H7 (cell line): ENCODE measurements at regions not wholly inside any gene's neighbourhood (a gene's known extent, or its start where the extent isn't known, plus 50 kb on each side); places are given as distances from the start of the nearest gene placed in this dataset.

Source experiments
- DNase-seq: peaks from one replicate; pipeline ENCODE4 v3.0.0; 2012
- H3K27me3 ChIP-seq: 2 replicates; pipeline ENCODE4 v1.6.0; 2011; ENCODE audit warnings: mild to moderate bottlenecking, low read length; ENCODE audit not compliant: control insufficient read depth, insufficient read depth
- H3K36me3 ChIP-seq: replicated peaks from 2 replicates; pipeline ENCODE4 v1.5.1; 2011; ENCODE audit warnings: low read length; ENCODE audit not compliant: control insufficient read depth, insufficient read depth
- H3K4me3 ChIP-seq: 2 replicates; pipeline ENCODE4 v1.5.1; 2011; ENCODE audit warnings: low read depth, mild to moderate bottlenecking, control low read depth, low read length, moderate library complexity; ENCODE audit not compliant: insufficient read depth

- no peaks in the 10 kb centered on the region for H3K27me3 ChIP-seq
- H3K36me3 ChIP-seq, result no peaks in the 10 kb centered on the region
- no peak overlapping the region for H3K4me3 ChIP-seq
- DNase-seq, result no peak
Measured at GRCh38 chr7:130893441-130893894, 159.5 kb upstream of the KLF14 start.

- Histone ChIP-seq H3K4me3 (no peak overlapping the region), H3K36me3 (no peaks in the 10 kb centered on the region)
- peak; percentile 51 for DNase-seq
Measured at GRCh38 chr7:130894146-130894908, 160.3 kb upstream of the KLF14 start.

GRCh38 chr7:130894909-130895750 lies 161.1 kb upstream of the KLF14 start:
- Histone ChIP-seq H3K27me3 (no peaks in the 10 kb centered on the region), H3K36me3 (no peaks in the 10 kb centered on the region), H3K4me3 (no peak overlapping the region)
- DNase-seq, result no peak

More at GRCh38 chr7:130894146-130894908, 160.3 kb upstream of the KLF14 start:
- H3K27me3 ChIP-seq, result no peaks in the 10 kb centered on the region

- DNase-seq, result peak; percentile 51
- H3K36me3 ChIP-seq, result no peaks in the 10 kb centered on the region
- no peaks in the 10 kb centered on the region for H3K27me3 ChIP-seq
- no peak overlapping the region for H3K4me3 ChIP-seq
Measured at GRCh38 chr7:130896051-130896881, 162.3 kb upstream of the KLF14 start.

- H3K36me3 ChIP-seq, result no peaks in the 10 kb centered on the region
- peak; percentile 83 for DNase-seq
- H3K27me3 ChIP-seq, result no peaks in the 10 kb centered on the region
- H3K4me3 ChIP-seq, result no peak overlapping the region
Measured at GRCh38 chr7:130896898-130897514, 163.0 kb upstream of the KLF14 start.

GRCh38 chr7:130897515-130898419 lies 163.8 kb upstream of the KLF14 start:
- Histone ChIP-seq H3K36me3 (no peaks in the 10 kb centered on the region), H3K4me3 (no peak overlapping the region)

GRCh38 chr7:130899071-130899560 lies 165.1 kb upstream of the KLF14 start:
- no peak for DNase-seq
- H3K36me3 ChIP-seq, result no peaks in the 10 kb centered on the region
- H3K27me3 ChIP-seq, result no peaks in the 10 kb centered on the region
- no peak overlapping the region for H3K4me3 ChIP-seq

More at GRCh38 chr7:130897515-130898419, 163.8 kb upstream of the KLF14 start:
- no peak for DNase-seq
- H3K27me3 ChIP-seq, result no peaks in the 10 kb centered on the region

- H3K36me3 ChIP-seq, result no peaks in the 10 kb centered on the region
- no peaks in the 10 kb centered on the region for H3K27me3 ChIP-seq
- H3K4me3 ChIP-seq, result no peak overlapping the region
- DNase-seq, result no peak
Measured at GRCh38 chr7:130899638-130900401, 165.8 kb upstream of the KLF14 start.

- Histone ChIP-seq H3K27me3 (no peaks in the 10 kb centered on the region), H3K36me3 (no peaks in the 10 kb centered on the region), H3K4me3 (no peak overlapping the region)
- DNase-seq, result no peak
Measured at GRCh38 chr7:130900471-130901076, 166.6 kb upstream of the KLF14 start.

GRCh38 chr7:130901209-130901783 lies 167.3 kb upstream of the KLF14 start:
- no peak for DNase-seq
- Histone ChIP-seq H3K36me3 (no peaks in the 10 kb centered on the region), H3K27me3 (no peaks in the 10 kb centered on the region), H3K4me3 (no peak overlapping the region)

GRCh38 chr7:130902755-130903357 lies 168.8 kb upstream of the KLF14 start:
- H3K27me3 ChIP-seq, result no peaks in the 10 kb centered on the region
- no peak for DNase-seq
- no peak overlapping the region for H3K4me3 ChIP-seq
- no peaks in the 10 kb centered on the region for H3K36me3 ChIP-seq
